HepG2 (cell line): ENCODE measurements at regions not wholly inside any gene's neighbourhood (a gene's known extent, or its start where the extent isn't known, plus 50 kb on each side); places are given as distances from the start of the nearest gene placed in this dataset.

Experiments used
- ATAC-seq: fragments of 200-7000 bp; cut with Tn5 transposase; 3 replicates; pipeline ENCODE4 v1.9.1; 2020; ENCODE audit warnings: mild to moderate bottlenecking, moderate library complexity
- BruUV-seq: library from RNA; stranded (reverse); fragments of 400-500 nt; replicated peaks from 2 replicates; lab custom pipeline; 2021; lab: Mats Ljungman, UMichigan
- CTCF ChIA-PET: fragments of 300-600 bp; formaldehyde crosslinking; extraction: SDS; loops from one replicate; lab custom pipeline; 2021; ENCODE audit warnings: low total read pairs, inconsistent platforms, low intra/inter-chr PET ratio; lab: Yijun Ruan, JAX
- POLR2A ChIA-PET: fragments of 350-600 bp; sonication (Branson Sonifier 250); formaldehyde crosslinking; loops from one replicate; lab custom pipeline; 2020; ENCODE audit warnings: antibody characterized with exemption, inconsistent platforms; lab: Yijun Ruan, JAX
- DNase-seq: peaks from one replicate; pipeline ENCODE4 v3.0.0-alpha.2; 2015; ENCODE audit warnings: low spot score
- FAIRE-seq: peaks from 3 replicates; lab custom pipeline; 2011; peaks lifted over from hg19 to GRCh38; lab: Jason Lieb, UNC
- H2AFZ ChIP-seq: one replicate; pipeline ENCODE4 v1.6.1; 2011; ENCODE audit warnings: low read length, inconsistent platforms
- H3K27ac ChIP-seq: fragments of 300-600 bp; 3 replicates; pipeline ENCODE4 v1.8.0; 2011; ENCODE audit warnings: mixed run types, mild to moderate bottlenecking, mixed read lengths, low read length, inconsistent platforms; ENCODE audit not compliant: insufficient read depth; ENCODE audit errors: extremely low read length
- H3K27me3 ChIP-seq, 2 experiments: fragments of 200-600 bp in 1 of 2; 2 replicates in 1 of 2; 3 replicates in 1 of 2; pipeline versions ENCODE4 v1.6.0 to v1.8.0; 2011; ENCODE audit warnings: low read length in 2 of 2, mild to moderate bottlenecking in 2 of 2, moderate library complexity in 2 of 2, inconsistent platforms in 1 of 2; ENCODE audit not compliant: insufficient read depth in 2 of 2, control insufficient read depth in 1 of 2
- H3K36me3 ChIP-seq, 2 experiments: fragments of 200-600 bp in 1 of 2; replicated peaks in 1 of 2; 2 replicates in 1 of 2; 3 replicates in 1 of 2; pipeline versions ENCODE4 v1.5.1 to v1.8.0; 2011; ENCODE audit warnings: low read length in 2 of 2, inconsistent platforms in 1 of 2; ENCODE audit not compliant: insufficient read depth in 2 of 2, control insufficient read depth in 1 of 2
- H3K4me1 ChIP-seq: 2 replicates; pipeline ENCODE4 v1.5.1; 2012; ENCODE audit warnings: low read length, inconsistent platforms; ENCODE audit not compliant: insufficient read depth
- H3K4me2 ChIP-seq: 2 replicates; pipeline ENCODE4 v1.6.0; 2011; ENCODE audit warnings: low read depth, low read length, inconsistent platforms
- H3K4me3 ChIP-seq, 3 experiments: fragments of 200-600 bp in 1 of 3; sonication (generic), shearing (Covaris generic) in 1 of 3; replicated peaks in 1 of 3; 2 replicates each; pipeline ENCODE4 v1.5.1; 2011 to 2016; ENCODE audit warnings: low read length in 3 of 3, inconsistent platforms in 2 of 3, low read depth in 2 of 3, mild to moderate bottlenecking in 2 of 3, control low read depth in 1 of 3, mixed read lengths in 1 of 3; ENCODE audit not compliant: insufficient read depth in 1 of 3
- H3K79me2 ChIP-seq: one replicate; pipeline ENCODE4 v1.6.1; 2011; ENCODE audit warnings: low read length, inconsistent platforms; ENCODE audit not compliant: insufficient read depth
- H3K9ac ChIP-seq: 2 replicates; pipeline ENCODE4 v1.6.0; 2011; ENCODE audit warnings: mild to moderate bottlenecking, low read depth, low read length, inconsistent platforms; ENCODE audit not compliant: insufficient read depth
- H3K9me3 ChIP-seq: 2 replicates; pipeline ENCODE4 v1.5.1; 2012; ENCODE audit warnings: mild to moderate bottlenecking, low read length
- H4K20me1 ChIP-seq: 2 replicates; pipeline ENCODE4 v1.6.0; 2011; ENCODE audit warnings: inconsistent platforms, mild to moderate bottlenecking, low read length, moderate library complexity; ENCODE audit not compliant: insufficient read depth
- BHLHE40 ChIP-seq: IDR thresholded peaks from 2 replicates; pipeline ENCODE4 v1.6.1; 2011; ENCODE audit warnings: low read length, improper control_type of control experiment
- JDP2 ChIP-seq: sonication (generic); formaldehyde crosslinking; IDR thresholded peaks from 2 replicates; pipeline ENCODE4 v1.8.1; 2022; ENCODE audit warnings: missing genetic modification reagents, borderline replicate concordance
- MEIS1 ChIP-seq: sonication (generic); formaldehyde crosslinking; IDR thresholded peaks from 2 replicates; pipeline ENCODE4 v1.9.0; 2021; ENCODE audit warnings: mild to moderate bottlenecking, missing genetic modification reagents, moderate library complexity, borderline replicate concordance
- MXD4 ChIP-seq: IDR thresholded peaks from 2 replicates; pipeline ENCODE4 v1.6.1; 2016; ENCODE audit warnings: mild to moderate bottlenecking, missing biosample characterization, missing genetic modification reagents
- NFE2L2 ChIP-seq: fragments of 150-350 bp; IDR thresholded peaks from 2 replicates; pipeline ENCODE4 v1.6.1; 2014; ENCODE audit warnings: low read length
- PHF5A ChIP-seq: IDR thresholded peaks from one replicate; pipeline ENCODE4 v1.6.1; 2018; ENCODE audit warnings: low read depth, missing genetic modification reagents; ENCODE audit not compliant: unreplicated experiment
- POLR2AphosphoS2 ChIP-seq: IDR thresholded peaks from 2 replicates; pipeline ENCODE4 v1.6.1; 2011; ENCODE audit warnings: low read depth, low read length, improper control_type of control experiment
- PRDM15 ChIP-seq: sonication (generic); formaldehyde crosslinking; IDR thresholded peaks from 2 replicates; pipeline ENCODE4 v1.4.0; 2020; ENCODE audit warnings: missing genetic modification reagents
- RARA ChIP-seq: IDR thresholded peaks from 2 replicates; pipeline ENCODE4 v1.6.1; 2016; ENCODE audit warnings: missing genetic modification reagents, missing compliant biosample characterization
- ZBTB20 ChIP-seq: sonication (generic); formaldehyde crosslinking; IDR thresholded peaks from 2 replicates; pipeline ENCODE4 v1.8.1; 2023; ENCODE audit warnings: missing genetic modification reagents, low read depth, mild to moderate bottlenecking, borderline replicate concordance
- ZC3H4 ChIP-seq: sonication (generic); formaldehyde crosslinking; IDR thresholded peaks from 2 replicates; pipeline ENCODE4 v1.4.0; 2020; ENCODE audit warnings: missing genetic modification reagents, borderline replicate concordance
- ZNF143 ChIP-seq: sonication (generic); formaldehyde crosslinking; IDR thresholded peaks from 2 replicates; pipeline ENCODE4 v1.4.0; 2020; ENCODE audit warnings: missing genetic modification reagents
- ZNF256 ChIP-seq: sonication (generic); formaldehyde crosslinking; conservative IDR thresholded peaks from 2 replicates; pipeline ENCODE4 v1.4.0; 2020; ENCODE audit warnings: missing genetic modification reagents
- WGBS: methylation state at CpG from one replicate; pipeline ENCODE4 v1.1.6; 2017; ENCODE audit warnings: low lambda C conversion rate; 5-methylcytosine and 5-hydroxymethylcytosine counted together
- in situ Hi-C: cut with HindIII; loops from 2 replicates; pipeline ENCODE4 v1.10.0; 2017; ENCODE audit warnings: low pct_unique_long_range_greater_than_20kb; ENCODE audit not compliant: extremely low pct_ligation_motif_present
- intact Hi-C: fragments of 100-400 bp; cut with micrococcal nuclease; formaldehyde crosslinking; loops from one replicate; pipeline ENCODE4 v1.10.0; 2022; ENCODE audit not compliant: unreplicated experiment
- TF ChIP-seq, protein P1 (sequence below): sonication (generic); formaldehyde crosslinking; IDR thresholded peaks from 2 replicates; pipeline ENCODE4 v1.5.0; 2020; ENCODE audit warnings: mild to moderate bottlenecking, missing genetic modification reagents

GRCh38 chr13:79742923-79743322 is 262.0 kb downstream of the NDFIP2 start:
- BruUV-seq, result no TSS peak
- no peaks in the 10 kb centered on the region for H3K36me3 ChIP-seq
- H3K4me2 ChIP-seq, result no peak overlapping the region
- no peaks in the 10 kb centered on the region for H3K9me3 ChIP-seq
- no peaks in the 10 kb centered on the region for H3K79me2 ChIP-seq
- no peaks in the 10 kb centered on the region for H3K27me3 ChIP-seq
- H3K9ac ChIP-seq, result no peak overlapping the region
- H4K20me1 ChIP-seq, result no peaks in the 10 kb centered on the region
- POLR2A ChIA-PET, result no interaction called here
- DNase-seq (no peak), ATAC-seq (no peak)
- CTCF ChIA-PET, result no interaction called here
- H2AFZ ChIP-seq, result no peak overlapping the region
- intact Hi-C loops (no loop called here), in situ Hi-C loops (no loop called here)
- TF ChIP-seq, protein P1, sequence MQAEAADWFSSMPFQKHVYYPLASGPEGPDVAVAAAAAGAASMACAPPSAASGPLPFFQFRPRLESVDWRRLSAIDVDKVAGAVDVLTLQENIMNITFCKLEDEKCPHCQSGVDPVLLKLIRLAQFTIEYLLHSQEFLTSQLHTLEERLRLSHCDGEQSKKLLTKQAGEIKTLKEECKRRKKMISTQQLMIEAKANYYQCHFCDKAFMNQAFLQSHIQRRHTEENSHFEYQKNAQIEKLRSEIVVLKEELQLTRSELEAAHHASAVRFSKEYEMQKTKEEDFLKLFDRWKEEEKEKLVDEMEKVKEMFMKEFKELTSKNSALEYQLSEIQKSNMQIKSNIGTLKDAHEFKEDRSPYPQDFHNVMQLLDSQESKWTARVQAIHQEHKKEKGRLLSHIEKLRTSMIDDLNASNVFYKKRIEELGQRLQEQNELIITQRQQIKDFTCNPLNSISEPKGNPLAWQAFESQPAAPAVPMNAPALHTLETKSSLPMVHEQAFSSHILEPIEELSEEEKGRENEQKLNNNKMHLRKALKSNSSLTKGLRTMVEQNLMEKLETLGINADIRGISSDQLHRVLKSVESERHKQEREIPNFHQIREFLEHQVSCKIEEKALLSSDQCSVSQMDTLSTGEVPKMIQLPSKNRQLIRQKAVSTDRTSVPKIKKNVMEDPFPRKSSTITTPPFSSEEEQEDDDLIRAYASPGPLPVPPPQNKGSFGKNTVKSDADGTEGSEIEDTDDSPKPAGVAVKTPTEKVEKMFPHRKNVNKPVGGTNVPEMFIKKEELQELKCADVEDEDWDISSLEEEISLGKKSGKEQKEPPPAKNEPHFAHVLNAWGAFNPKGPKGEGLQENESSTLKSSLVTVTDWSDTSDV, result no peak
- TF ChIP-seq, all 625 proteins: peak for 0
- WGBS, result 33% methylated on average over 3 of the region's 3 CpGs
- Histone ChIP-seq H3K4me1 (peaks cover 7% of the 10 kb centered on the region), H3K4me3 (no peak overlapping the region), H3K27ac (no peak overlapping the region)
- FAIRE-seq, result no peak

GRCh38 chr13:79740991-79741390 is 260.0 kb downstream of the NDFIP2 start:
- CTCF ChIA-PET, result no interaction called here
- DNase-seq (peak; percentile 28), ATAC-seq (no peak), FAIRE-seq (peak; percentile 8)
- no peaks in the 10 kb centered on the region for H3K79me2 ChIP-seq
- no peaks in the 10 kb centered on the region for H3K36me3 ChIP-seq
- no peak overlapping the region for H3K4me3 ChIP-seq
- no peak overlapping the region for H3K4me2 ChIP-seq
- no peak overlapping the region for H2AFZ ChIP-seq
- no peak overlapping the region for H3K9ac ChIP-seq
- in situ Hi-C loops (no loop called here), intact Hi-C loops (no loop called here)
- no TSS peak for BruUV-seq
- POLR2A ChIA-PET, result no interaction called here
- no peaks in the 10 kb centered on the region for H3K9me3 ChIP-seq
- no peak overlapping the region for H3K27ac ChIP-seq
- no peaks in the 10 kb centered on the region for H3K27me3 ChIP-seq
- H4K20me1 ChIP-seq, result no peaks in the 10 kb centered on the region
- H3K4me1 ChIP-seq, result peaks cover 7% of the 10 kb centered on the region
- 0% methylated on average over 6 of the region's 6 CpGs for WGBS
- no peak for TF ChIP-seq ZC3H4 (CRISPR knock-in tag)
- no peak for TF ChIP-seq NFE2L2
- TF ChIP-seq PRDM15 (CRISPR knock-in tag), result no peak
- TF ChIP-seq ZNF143 (CRISPR knock-in tag), result no peak
- TF ChIP-seq BHLHE40, result no peak
- no peak for TF ChIP-seq PHF5A
- no peak for TF ChIP-seq MEIS1 (CRISPR knock-in tag)
- TF ChIP-seq POLR2AphosphoS2, result no peak
- TF ChIP-seq RARA, result 0 out of 2 replicates have a peak, but pooled peaks have one; percentile 23
- no peak for TF ChIP-seq ZBTB20
- TF ChIP-seq ZNF256 (CRISPR knock-in tag), result no peak
- TF ChIP-seq JDP2 (CRISPR knock-in tag), result no peak
- no peak for TF ChIP-seq MXD4
